ENCODE measurements at regions not wholly inside any gene's neighbourhood (a gene's known extent, or its start where the extent isn't known, plus 50 kb on each side); places are given as distances from the start of the nearest gene placed in this dataset.
"Not testable (repeated sequence)": the region's sequence is repeated elsewhere in the genome, so short reads cannot be mapped to it uniquely, and the experiment has no call there.

DNA sequence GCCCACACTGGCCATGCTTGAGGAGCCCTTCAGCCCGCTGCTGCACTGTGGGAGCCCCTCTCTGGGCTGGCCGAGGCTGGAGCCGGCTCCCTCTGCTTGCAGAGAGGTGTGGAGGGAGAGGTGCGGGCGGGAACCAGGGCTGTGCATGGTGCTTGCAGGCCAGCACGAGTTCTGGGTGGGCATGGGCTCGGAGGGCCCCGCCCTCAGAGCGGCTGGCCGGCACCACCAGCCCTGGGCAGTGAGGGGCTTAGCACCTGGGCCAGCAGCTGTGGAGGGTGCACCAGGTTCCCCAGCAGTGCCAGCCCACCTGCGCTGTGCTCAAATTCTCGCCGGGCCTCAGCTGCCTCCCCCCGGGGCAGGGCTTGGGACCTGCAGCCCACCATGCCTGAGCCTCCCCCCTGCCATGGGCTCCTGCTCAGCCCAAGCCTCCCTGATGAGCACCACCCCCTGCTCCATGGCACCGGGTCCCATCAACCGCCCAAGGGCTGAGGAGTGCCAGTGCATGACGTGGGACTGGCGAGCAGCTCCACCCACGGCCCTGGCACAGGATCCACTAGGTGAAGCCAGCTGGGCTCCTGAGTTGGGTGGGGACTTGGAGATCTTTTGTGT, 665.9 kb upstream of the ZNF385D start:
- TF ChIP-seq, protein P1, sequence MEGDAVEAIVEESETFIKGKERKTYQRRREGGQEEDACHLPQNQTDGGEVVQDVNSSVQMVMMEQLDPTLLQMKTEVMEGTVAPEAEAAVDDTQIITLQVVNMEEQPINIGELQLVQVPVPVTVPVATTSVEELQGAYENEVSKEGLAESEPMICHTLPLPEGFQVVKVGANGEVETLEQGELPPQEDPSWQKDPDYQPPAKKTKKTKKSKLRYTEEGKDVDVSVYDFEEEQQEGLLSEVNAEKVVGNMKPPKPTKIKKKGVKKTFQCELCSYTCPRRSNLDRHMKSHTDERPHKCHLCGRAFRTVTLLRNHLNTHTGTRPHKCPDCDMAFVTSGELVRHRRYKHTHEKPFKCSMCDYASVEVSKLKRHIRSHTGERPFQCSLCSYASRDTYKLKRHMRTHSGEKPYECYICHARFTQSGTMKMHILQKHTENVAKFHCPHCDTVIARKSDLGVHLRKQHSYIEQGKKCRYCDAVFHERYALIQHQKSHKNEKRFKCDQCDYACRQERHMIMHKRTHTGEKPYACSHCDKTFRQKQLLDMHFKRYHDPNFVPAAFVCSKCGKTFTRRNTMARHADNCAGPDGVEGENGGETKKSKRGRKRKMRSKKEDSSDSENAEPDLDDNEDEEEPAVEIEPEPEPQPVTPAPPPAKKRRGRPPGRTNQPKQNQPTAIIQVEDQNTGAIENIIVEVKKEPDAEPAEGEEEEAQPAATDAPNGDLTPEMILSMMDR (IDR thresholded peaks at IDR 0.05; ENCODE audit: low read length), result not testable (repeated sequence)
- not testable (repeated sequence) for TF ChIP-seq EZH2 (IDR thresholded peaks at IDR 0.05; ENCODE audit: borderline replicate concordance, low read length)
